BLaER1 (cell line): ENCODE measurements at regions not wholly inside any gene's neighbourhood (a gene's known extent, or its start where the extent isn't known, plus 50 kb on each side); places are given as distances from the start of the nearest gene placed in this dataset.

ENCODE experiments used
- H3K27ac ChIP-seq: shearing (Covaris generic); formaldehyde crosslinking; 2 replicates; pipeline ENCODE4 v1.8.1; 2022
- H3K27me3 ChIP-seq: shearing (Covaris generic); formaldehyde crosslinking; 2 replicates; pipeline ENCODE4 v1.8.1; 2022
- H3K36me3 ChIP-seq: shearing (Covaris generic); formaldehyde crosslinking; 2 replicates; pipeline ENCODE4 v1.8.1; 2022
- H3K4me1 ChIP-seq: shearing (Covaris generic); formaldehyde crosslinking; 2 replicates; pipeline ENCODE4 v1.8.1; 2022
- H3K4me2 ChIP-seq: shearing (Covaris generic); formaldehyde crosslinking; 2 replicates; pipeline ENCODE4 v1.8.1; 2022
- H3K4me3 ChIP-seq: shearing (Covaris generic); formaldehyde crosslinking; 2 replicates; pipeline ENCODE4 v1.8.1; 2022
- H3K9ac ChIP-seq: shearing (Covaris generic); formaldehyde crosslinking; 2 replicates; pipeline ENCODE4 v1.8.1; 2022
- H3K9me3 ChIP-seq: shearing (Covaris generic); formaldehyde crosslinking; 2 replicates; pipeline ENCODE4 v1.8.1; 2022
- H4K20me1 ChIP-seq: shearing (Covaris generic); formaldehyde crosslinking; 2 replicates; pipeline ENCODE4 v1.8.1; 2022
- Cebpa-rat ChIP-seq: shearing (Covaris generic); IDR thresholded peaks from 2 replicates; pipeline ENCODE4 v1.8.1; 2022

DNA sequence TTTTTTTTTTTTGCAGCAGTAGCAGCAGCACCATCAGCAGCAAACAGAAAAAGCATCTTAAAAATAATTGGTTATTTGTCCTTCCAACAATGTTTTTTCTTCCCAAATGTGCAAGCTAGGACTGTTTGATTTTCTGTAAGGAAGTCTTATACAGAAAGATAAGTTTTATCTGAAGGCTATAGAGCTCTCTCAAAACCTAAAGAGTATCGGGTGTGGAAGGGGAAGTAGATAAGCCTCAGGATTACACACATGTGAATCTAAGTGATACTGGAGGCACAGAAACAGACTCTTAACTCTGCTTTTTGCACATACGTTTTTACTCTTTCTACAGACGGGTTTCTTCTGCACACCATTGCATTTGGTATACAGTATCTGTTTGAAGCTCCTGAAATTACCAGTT is 184.4 kb upstream of the FTMT start:
- TF ChIP-seq Cebpa-rat: no peak
- no peaks in the 10 kb centered on the region for H3K9me3 ChIP-seq
- H3K4me2 ChIP-seq: no peak overlapping the region
- H3K4me1 ChIP-seq: no peaks in the 10 kb centered on the region
- no peak overlapping the region for H3K4me3 ChIP-seq
- H3K27me3 ChIP-seq: no peaks in the 10 kb centered on the region
- no peaks in the 10 kb centered on the region for H4K20me1 ChIP-seq
- H3K36me3 ChIP-seq: no peaks in the 10 kb centered on the region
- no peak overlapping the region for H3K27ac ChIP-seq
- no peak overlapping the region for H3K9ac ChIP-seq

DNA sequence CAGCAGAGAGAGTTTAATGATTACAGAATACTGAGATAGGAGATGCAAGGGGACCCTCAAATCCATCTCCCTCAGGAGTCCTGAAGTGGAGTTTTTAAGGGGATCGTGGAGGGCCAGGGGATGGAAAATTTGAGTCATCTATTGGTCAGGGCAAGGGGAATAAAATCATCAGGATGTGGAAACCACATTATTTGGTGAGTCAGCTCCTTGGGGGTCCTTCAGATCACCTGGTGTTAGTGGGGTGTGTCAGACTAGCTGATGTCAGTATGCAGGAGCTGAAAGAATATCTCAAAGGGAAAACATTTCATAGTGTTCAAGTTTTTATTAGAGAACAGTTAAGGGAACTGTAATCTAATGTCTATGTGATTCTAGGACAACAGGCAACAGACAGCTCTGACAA is 183.0 kb upstream of the FTMT start:
- H3K4me2 ChIP-seq: no peak overlapping the region
- H4K20me1 ChIP-seq: no peaks in the 10 kb centered on the region
- H3K4me1 ChIP-seq: no peaks in the 10 kb centered on the region
- no peak overlapping the region for H3K4me3 ChIP-seq
- no peaks in the 10 kb centered on the region for H3K9me3 ChIP-seq
- no peak overlapping the region for H3K27ac ChIP-seq
- no peak overlapping the region for H3K9ac ChIP-seq
- no peaks in the 10 kb centered on the region for H3K27me3 ChIP-seq
- no peaks in the 10 kb centered on the region for H3K36me3 ChIP-seq
- no peak for TF ChIP-seq Cebpa-rat

- no peak for TF ChIP-seq Cebpa-rat
- H3K9me3 ChIP-seq: no peaks in the 10 kb centered on the region
- H3K27me3 ChIP-seq: no peaks in the 10 kb centered on the region
- no peaks in the 10 kb centered on the region for H3K36me3 ChIP-seq
- H3K9ac ChIP-seq: no peak overlapping the region
- no peaks in the 10 kb centered on the region for H3K4me1 ChIP-seq
- H3K4me3 ChIP-seq: no peak overlapping the region
- H3K4me2 ChIP-seq: no peak overlapping the region
- no peak overlapping the region for H3K27ac ChIP-seq
- no peaks in the 10 kb centered on the region for H4K20me1 ChIP-seq
Observed at GRCh38 chr5:121671624-121672023, 180.1 kb upstream of the FTMT start.

- Histone ChIP-seq H3K4me1 (no peaks in the 10 kb centered on the region), H3K4me2 (no peak overlapping the region), H3K36me3 (no peaks in the 10 kb centered on the region), H3K9ac (no peak overlapping the region), H4K20me1 (no peaks in the 10 kb centered on the region), H3K4me3 (no peak overlapping the region), H3K9me3 (no peaks in the 10 kb centered on the region), H3K27me3 (no peaks in the 10 kb centered on the region), H3K27ac (no peak overlapping the region)
- TF ChIP-seq Cebpa-rat: no peak
Observed at GRCh38 chr5:121675924-121676323, 175.8 kb upstream of the FTMT start.

GRCh38 chr5:121681229-121681855 is 170.3 kb upstream of the FTMT start:
- H3K4me3 ChIP-seq: no peak overlapping the region
- H3K9ac ChIP-seq: no peak overlapping the region
- peaks cover 11% of the 10 kb centered on the region for H3K9me3 ChIP-seq
- no peaks in the 10 kb centered on the region for H4K20me1 ChIP-seq
- no peaks in the 10 kb centered on the region for H3K36me3 ChIP-seq
- TF ChIP-seq Cebpa-rat: no peak
- no peak overlapping the region for H3K4me2 ChIP-seq
- H3K4me1 ChIP-seq: no peaks in the 10 kb centered on the region
- no peaks in the 10 kb centered on the region for H3K27me3 ChIP-seq
- H3K27ac ChIP-seq: no peak overlapping the region

DNA sequence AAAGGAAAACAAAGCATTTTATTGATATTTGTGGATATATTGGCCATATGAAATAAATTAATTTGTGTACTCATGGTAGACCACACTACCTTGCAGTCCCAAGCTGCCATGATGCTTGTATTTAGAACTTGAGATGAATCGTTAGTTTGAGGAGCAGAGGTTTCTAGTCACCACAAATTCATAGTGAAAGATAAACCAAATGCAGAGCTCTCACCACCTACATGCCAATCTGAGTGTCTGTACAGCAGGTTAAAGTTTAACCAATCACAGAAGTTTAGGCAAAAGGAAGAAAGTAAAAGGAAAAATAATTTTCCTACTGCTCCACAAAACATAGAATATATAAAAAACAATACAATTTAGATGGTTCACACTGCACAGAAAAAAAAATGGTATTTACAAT is 163.6 kb upstream of the FTMT start:
- Histone ChIP-seq H4K20me1 (no peaks in the 10 kb centered on the region), H3K4me3 (no peak overlapping the region), H3K27me3 (no peaks in the 10 kb centered on the region), H3K36me3 (no peaks in the 10 kb centered on the region), H3K4me2 (no peak overlapping the region), H3K4me1 (no peaks in the 10 kb centered on the region), H3K27ac (no peak overlapping the region), H3K9me3 (no peaks in the 10 kb centered on the region), H3K9ac (no peak overlapping the region)
- TF ChIP-seq Cebpa-rat: no peak

DNA sequence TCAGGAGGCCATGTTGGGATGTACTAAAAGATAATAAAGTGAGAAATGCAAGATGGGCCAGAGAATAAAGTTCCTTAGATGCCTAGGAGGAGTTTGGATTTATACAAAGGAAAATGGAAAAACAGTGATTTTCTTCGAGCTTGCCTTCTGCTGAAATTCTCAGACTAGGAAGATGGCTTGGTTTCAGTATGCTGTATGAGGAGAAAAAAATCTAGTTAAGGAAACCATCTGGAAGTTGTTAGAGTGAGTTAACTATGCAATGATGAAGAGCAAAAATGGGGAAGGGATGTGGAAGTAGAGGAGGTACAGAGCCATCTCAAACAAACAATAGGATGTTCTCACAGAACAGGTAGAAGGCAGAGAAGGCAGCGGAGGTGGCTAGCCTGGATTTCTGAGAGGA is 162.9 kb upstream of the FTMT start:
- Histone ChIP-seq H3K27ac (no peak overlapping the region), H3K4me2 (no peak overlapping the region), H3K36me3 (no peaks in the 10 kb centered on the region), H3K27me3 (no peaks in the 10 kb centered on the region), H3K4me3 (no peak overlapping the region), H3K9ac (no peak overlapping the region), H4K20me1 (no peaks in the 10 kb centered on the region), H3K9me3 (no peaks in the 10 kb centered on the region), H3K4me1 (no peaks in the 10 kb centered on the region)
- no peak for TF ChIP-seq Cebpa-rat

GRCh38 chr5:121691478-121691877 is 160.2 kb upstream of the FTMT start:
- Histone ChIP-seq H3K36me3 (no peaks in the 10 kb centered on the region), H3K9me3 (no peaks in the 10 kb centered on the region), H3K9ac (no peak overlapping the region), H3K27ac (no peak overlapping the region), H3K4me2 (no peak overlapping the region), H4K20me1 (no peaks in the 10 kb centered on the region), H3K4me1 (no peaks in the 10 kb centered on the region), H3K4me3 (no peak overlapping the region), H3K27me3 (no peaks in the 10 kb centered on the region)
- TF ChIP-seq Cebpa-rat: no peak

- no peaks in the 10 kb centered on the region for H3K4me1 ChIP-seq
- H3K36me3 ChIP-seq: no peaks in the 10 kb centered on the region
- H3K4me3 ChIP-seq: no peak overlapping the region
- no peak for TF ChIP-seq Cebpa-rat
- no peaks in the 10 kb centered on the region for H3K27me3 ChIP-seq
- no peaks in the 10 kb centered on the region for H3K9me3 ChIP-seq
- H3K9ac ChIP-seq: no peak overlapping the region
- H3K4me2 ChIP-seq: no peak overlapping the region
- H3K27ac ChIP-seq: no peak overlapping the region
- H4K20me1 ChIP-seq: no peaks in the 10 kb centered on the region
Observed at GRCh38 chr5:121692158-121692557, 159.5 kb upstream of the FTMT start.

DNA sequence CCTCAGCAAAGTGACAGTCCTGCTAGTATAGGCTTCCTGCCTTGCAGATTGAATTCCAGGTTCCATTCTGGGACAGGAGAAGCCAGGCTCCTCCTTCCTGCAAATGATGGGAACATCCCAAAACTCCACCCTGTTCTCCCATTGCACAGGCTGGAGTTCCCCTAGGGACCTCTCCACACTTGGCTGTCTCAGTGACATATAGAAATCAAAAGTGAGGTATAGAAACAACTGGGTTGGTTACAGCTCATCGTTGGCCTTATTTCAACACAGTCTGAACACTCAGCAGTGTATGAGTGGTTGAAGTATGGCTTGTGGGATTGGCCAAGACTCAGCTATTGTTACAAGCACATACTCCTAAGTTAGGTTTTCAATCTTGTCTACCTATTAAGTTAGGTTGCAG is 157.8 kb upstream of the FTMT start:
- Histone ChIP-seq H3K9me3 (no peaks in the 10 kb centered on the region), H3K4me3 (no peak overlapping the region), H3K4me2 (no peak overlapping the region), H3K27ac (no peak overlapping the region), H4K20me1 (no peaks in the 10 kb centered on the region), H3K9ac (no peak overlapping the region), H3K4me1 (no peaks in the 10 kb centered on the region), H3K36me3 (no peaks in the 10 kb centered on the region), H3K27me3 (no peaks in the 10 kb centered on the region)
- TF ChIP-seq Cebpa-rat: no peak

- H3K4me3 ChIP-seq: no peak overlapping the region
- no peaks in the 10 kb centered on the region for H3K9me3 ChIP-seq
- H3K4me1 ChIP-seq: no peaks in the 10 kb centered on the region
- H4K20me1 ChIP-seq: no peaks in the 10 kb centered on the region
- H3K27me3 ChIP-seq: no peaks in the 10 kb centered on the region
- H3K27ac ChIP-seq: no peak overlapping the region
- no peak for TF ChIP-seq Cebpa-rat
- no peaks in the 10 kb centered on the region for H3K36me3 ChIP-seq
- H3K4me2 ChIP-seq: no peak overlapping the region
- H3K9ac ChIP-seq: no peak overlapping the region
Observed at GRCh38 chr5:121695307-121695706, 156.4 kb upstream of the FTMT start.
